HL-60 (cell line): ENCODE measurements at regions not wholly inside any gene's neighbourhood (a gene's known extent, or its start where the extent isn't known, plus 50 kb on each side); places are given as distances from the start of the nearest gene placed in this dataset.
A peak's percentile ranks its signal among the peaks of the same experiment; 100 is the strongest.

ENCODE experiments used
- DNase-seq, 2 experiments: peaks; one replicate each; pipeline ENCODE4 v3.0.0-alpha.2; 2010 to 2020; ENCODE audit warnings: low read depth in 1 of 2, low spot score in 1 of 2
- H3K27ac ChIP-seq: fragments of 250-450 bp; sonication (Bioruptor Pico); replicated peaks from 2 replicates; pipeline ENCODE4 v1.5.1; 2020; ENCODE audit warnings: mild to moderate bottlenecking, moderate library complexity
- H3K27me3 ChIP-seq: fragments of 250-450 bp; sonication (Bioruptor Pico); 2 replicates; pipeline ENCODE4 v1.5.1; 2021; ENCODE audit warnings: mild to moderate bottlenecking, moderate library complexity; ENCODE audit not compliant: insufficient read depth, poor library complexity, severe bottlenecking
- H3K4me3 ChIP-seq: replicated peaks from 2 replicates; pipeline ENCODE4 v1.5.1; 2011; ENCODE audit warnings: mild to moderate bottlenecking, control low read depth, low read length; ENCODE audit not compliant: insufficient read depth
- CTCF ChIP-seq: IDR thresholded peaks from one replicate; pipeline ENCODE4 v1.5.1; 2011; ENCODE audit warnings: low read length, control low read depth, inconsistent platforms; ENCODE audit not compliant: insufficient read depth
- GABPA ChIP-seq: IDR thresholded peaks from 2 replicates; pipeline ENCODE4 v1.6.1; 2012; ENCODE audit warnings: low read depth
- POLR2AphosphoS5 ChIP-seq: IDR thresholded peaks from 2 replicates; pipeline ENCODE4 v1.6.1; 2012; ENCODE audit warnings: low read depth
- REST ChIP-seq: IDR thresholded peaks from 2 replicates; pipeline ENCODE4 v1.6.1; 2012; ENCODE audit warnings: low read depth; ENCODE audit not compliant: insufficient replicate concordance
- SPI1 ChIP-seq: IDR thresholded peaks from 2 replicates; pipeline ENCODE4 v1.6.1; 2012; ENCODE audit warnings: low read depth, mild to moderate bottlenecking, borderline replicate concordance

- no peak for DNase-seq
- Histone ChIP-seq H3K27ac (no peak overlapping the region), H3K4me3 (no peak overlapping the region), H3K27me3 (peaks cover 6% of the 10 kb centered on the region)
- TF ChIP-seq POLR2AphosphoS5 (no peak), REST (no peak), CTCF (no peak), SPI1 (no peak)
Measured at GRCh38 chr13:21988624-21989023, 317.8 kb downstream of the FGF9 start.

DNA sequence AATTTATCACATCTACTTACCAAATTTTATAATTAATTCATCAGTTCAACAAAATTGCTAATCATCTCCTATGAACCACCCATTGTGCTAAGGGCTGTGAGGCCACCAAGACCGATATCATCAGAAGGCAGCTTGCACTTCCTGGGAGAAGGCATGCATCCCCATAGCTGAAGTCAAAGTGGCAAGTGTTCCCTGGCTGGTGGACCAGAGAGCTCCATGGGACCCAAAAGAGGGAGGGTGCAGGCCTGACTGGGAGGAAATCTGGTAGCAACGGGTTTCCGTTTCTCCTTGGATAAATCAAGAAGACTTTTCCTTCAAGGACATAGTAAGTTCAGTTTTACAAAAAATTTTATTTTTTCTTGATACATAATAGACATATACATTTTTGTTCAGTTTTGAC lies 325.2 kb downstream of the FGF9 start:
- no peak for DNase-seq
- TF ChIP-seq REST: no peak
- peak; percentile 66 for TF ChIP-seq SPI1
- Histone ChIP-seq H3K27me3 (no peaks in the 10 kb centered on the region), H3K4me3 (no peak overlapping the region), H3K27ac (no peak overlapping the region)

DNA sequence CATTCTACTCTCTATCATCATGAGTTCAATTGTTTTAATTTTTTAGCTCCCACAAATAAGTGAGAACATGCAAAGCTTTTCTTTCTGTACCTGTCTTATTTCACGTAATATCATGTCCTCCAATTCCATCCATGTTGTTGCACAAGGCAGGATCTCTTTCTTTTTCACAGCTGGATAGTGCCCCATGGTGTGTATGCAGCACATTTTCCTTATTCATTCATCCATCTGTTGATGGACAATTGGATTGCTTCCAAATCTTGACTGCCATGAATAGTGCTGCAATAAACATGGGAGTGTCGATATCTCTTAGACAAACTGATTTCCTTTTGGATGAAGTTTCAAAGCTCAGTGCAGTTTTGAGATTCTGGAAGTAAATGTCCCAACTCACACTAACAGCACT lies 326.9 kb downstream of the FGF9 start:
- DNase-seq: no peak
- no peaks in the 10 kb centered on the region for H3K27me3 ChIP-seq
- no peak overlapping the region for H3K4me3 ChIP-seq
- no peak overlapping the region for H3K27ac ChIP-seq
- TF ChIP-seq CTCF: no peak
- no peak for TF ChIP-seq SPI1
- TF ChIP-seq REST: no peak
- no peak for TF ChIP-seq GABPA
- no peak for TF ChIP-seq POLR2AphosphoS5
